Pancreas (tissue), 10 donors: ENCODE measurements at regions not wholly inside any gene's neighbourhood (a gene's known extent, or its start where the extent isn't known, plus 50 kb on each side); places are given as distances from the start of the nearest gene placed in this dataset.
A peak's percentile ranks its signal among the peaks of the same experiment; 100 is the strongest.

Experiments
- ATAC-seq, 4 donors: fragments of 200-7000 bp; cut with Tn5 transposase; one replicate each; pipeline versions ENCODE4 v1.8.0 to v1.9.1; 2020; ENCODE audit warnings: mild to moderate bottlenecking in 4 of 4, moderate library complexity in 4 of 4
- DNase-seq, 6 donors: peaks; one replicate each; pipeline ENCODE4 v3.0.0-alpha.2; 2020
- FAIRE-seq: peaks from 2 replicates; lab custom pipeline; 2012; peaks lifted over from hg19 to GRCh38; lab: Jason Lieb, UNC
- H3K27ac ChIP-seq, 4 donors: fragments of 200-600 bp; sonication (generic); 1 replicate in 3 of 4; 2 replicates in 1 of 4; pipeline versions ENCODE4 v1.5.0 to v1.8.0; 2020
- H3K27me3 ChIP-seq, 4 donors: fragments of 200-600 bp; one replicate each; pipeline ENCODE4 v1.8.0; 2021
- H3K36me3 ChIP-seq, 3 donors: fragments of 200-600 bp; sonication (generic) in 1 of 3; one replicate each; pipeline versions ENCODE4 v1.5.0 to v1.8.0; 2020 to 2021
- H3K4me1 ChIP-seq, 3 donors: fragments of 200-600 bp; one replicate each; pipeline ENCODE4 v1.8.0; 2021
- H3K4me3 ChIP-seq, 4 donors: fragments of 200-600 bp; sonication (generic) in 2 of 4; one replicate each; pipeline versions ENCODE4 v1.5.0 to v1.8.0; 2020 to 2021
- H3K9me3 ChIP-seq, 4 donors: fragments of 200-600 bp; one replicate each; pipeline ENCODE4 v1.8.0; 2021
- WGBS, 2 donors: extraction: QIAGEN DNeasy Blood & Tissue Kit; methylation state at CpG; one replicate each; pipeline ENCODE4 v1.1.7; 2013; 5-methylcytosine and 5-hydroxymethylcytosine counted together
- intact Hi-C, 3 donors: fragments of 100-400 bp; cut with DNase I; formaldehyde crosslinking; loops; one replicate each; pipeline versions ENCODE4 v1.11.1 to v1.14.2; 2022
- TF ChIP-seq, protein P1 (sequence below), 4 donors: fragments of 200-600 bp; sonication (generic) in 3 of 4; IDR thresholded peaks; one replicate each; pipeline versions ENCODE4 v1.5.0 to v1.8.0; 2021; ENCODE audit warnings: antibody characterized with exemption in 4 of 4
- donor health status: healthy with polysubstance abuse.
- donor health status: DM: no; HTN: no; CAD: no; lungs with moderate emphysema.
- donor health status: DM: no; HTN: no; CAD: no.
- donor health status: control.
- donor health status: control.
- donor health status: Bipolar disorder and iron deficiency.
- donor health status: DM: yes; HTN: yes; CAD: no.
- donor health status: DM: no; HTN: no; CAD: no.
- donor health status: DM: no; HTN: no; CAD: no.
- donor health status: DM: yes; HTN: yes; CAD: no.

- ATAC-seq (peak in 1 of 4 donors; percentile 30), FAIRE-seq (no peak), DNase-seq (no peak)
- TF ChIP-seq, protein P1, sequence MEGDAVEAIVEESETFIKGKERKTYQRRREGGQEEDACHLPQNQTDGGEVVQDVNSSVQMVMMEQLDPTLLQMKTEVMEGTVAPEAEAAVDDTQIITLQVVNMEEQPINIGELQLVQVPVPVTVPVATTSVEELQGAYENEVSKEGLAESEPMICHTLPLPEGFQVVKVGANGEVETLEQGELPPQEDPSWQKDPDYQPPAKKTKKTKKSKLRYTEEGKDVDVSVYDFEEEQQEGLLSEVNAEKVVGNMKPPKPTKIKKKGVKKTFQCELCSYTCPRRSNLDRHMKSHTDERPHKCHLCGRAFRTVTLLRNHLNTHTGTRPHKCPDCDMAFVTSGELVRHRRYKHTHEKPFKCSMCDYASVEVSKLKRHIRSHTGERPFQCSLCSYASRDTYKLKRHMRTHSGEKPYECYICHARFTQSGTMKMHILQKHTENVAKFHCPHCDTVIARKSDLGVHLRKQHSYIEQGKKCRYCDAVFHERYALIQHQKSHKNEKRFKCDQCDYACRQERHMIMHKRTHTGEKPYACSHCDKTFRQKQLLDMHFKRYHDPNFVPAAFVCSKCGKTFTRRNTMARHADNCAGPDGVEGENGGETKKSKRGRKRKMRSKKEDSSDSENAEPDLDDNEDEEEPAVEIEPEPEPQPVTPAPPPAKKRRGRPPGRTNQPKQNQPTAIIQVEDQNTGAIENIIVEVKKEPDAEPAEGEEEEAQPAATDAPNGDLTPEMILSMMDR (IDR thresholded peaks at IDR 0.05): no peak
- Histone ChIP-seq H3K36me3 (no peaks in the 10 kb centered on the region), H3K4me1 (no peaks in the 10 kb centered on the region), H3K4me3 (no peak overlapping the region), H3K9me3 (no peaks in the 10 kb centered on the region), H3K27me3 (no peaks in the 10 kb centered on the region), H3K27ac (no peak overlapping the region)
- WGBS, 2 donors: 57 to 60% methylated on average over 5 of the region's 5 CpGs
- intact Hi-C loops: no loop called here
Observed at GRCh38 chr5:57862471-57862911, 379.9 kb upstream of the ACTBL2 start.

- FAIRE-seq: no peak
- intact Hi-C loops: no loop called here
- no peaks in the 10 kb centered on the region for H3K4me1 ChIP-seq
- H3K27me3 ChIP-seq: no peaks in the 10 kb centered on the region
- H3K36me3 ChIP-seq: no peaks in the 10 kb centered on the region
- WGBS, 2 donors: 94 to 96% methylated on average over 3 of the region's 3 CpGs
- H3K9me3 ChIP-seq: no peaks in the 10 kb centered on the region
- DNase-seq: no peak
- no peak overlapping the region for H3K4me3 ChIP-seq
- no peak overlapping the region for H3K27ac ChIP-seq
- ATAC-seq: no peak
- TF ChIP-seq, protein P1 (IDR thresholded peaks at IDR 0.05): no peak
Observed at GRCh38 chr5:57859626-57860025, 377.0 kb upstream of the ACTBL2 start.

- Histone ChIP-seq H3K36me3 (no peaks in the 10 kb centered on the region), H3K4me3 (no peak overlapping the region), H3K9me3 (no peaks in the 10 kb centered on the region), H3K4me1 (no peaks in the 10 kb centered on the region), H3K27me3 (no peaks in the 10 kb centered on the region), H3K27ac (no peak overlapping the region)
- no peak for ATAC-seq
- no peak for FAIRE-seq
- TF ChIP-seq, protein P1 (IDR thresholded peaks at IDR 0.05): no peak
- intact Hi-C loops: no loop called here
- no peak for DNase-seq
Observed at GRCh38 chr5:57858905-57859304, 376.3 kb upstream of the ACTBL2 start.

DNA sequence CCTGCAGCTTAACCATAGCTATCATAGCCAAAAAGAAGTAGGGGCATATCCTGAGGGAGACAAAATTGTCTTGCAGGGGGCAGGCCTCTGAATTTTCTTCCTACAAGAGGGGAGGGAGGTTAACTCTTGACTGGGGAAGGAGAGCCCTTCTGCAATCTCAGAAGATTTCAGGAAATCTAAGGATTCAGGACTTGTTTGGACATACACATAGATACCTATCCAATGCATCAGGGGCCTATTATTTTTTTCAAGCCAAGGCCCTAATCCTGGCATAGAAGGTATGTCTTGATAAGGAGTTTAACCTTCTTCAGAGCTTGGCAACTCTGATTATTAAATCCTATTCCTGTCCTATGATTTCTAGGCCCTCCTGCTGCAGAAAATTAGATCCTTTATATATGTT lies 375.1 kb upstream of the ACTBL2 start:
- intact Hi-C loops: no loop called here
- no peak for FAIRE-seq
- DNase-seq: no peak
- Histone ChIP-seq H3K4me1 (no peaks in the 10 kb centered on the region), H3K27me3 (no peaks in the 10 kb centered on the region), H3K4me3 (no peak overlapping the region), H3K9me3 (no peaks in the 10 kb centered on the region), H3K27ac (no peak overlapping the region), H3K36me3 (no peaks in the 10 kb centered on the region)
- TF ChIP-seq, protein P1 (IDR thresholded peaks at IDR 0.05): no peak
- no peak for ATAC-seq

- Histone ChIP-seq H3K9me3 (no peaks in the 10 kb centered on the region), H3K27me3 (no peaks in the 10 kb centered on the region), H3K4me1 (no peaks in the 10 kb centered on the region), H3K4me3 (no peak overlapping the region), H3K36me3 (no peaks in the 10 kb centered on the region), H3K27ac (no peak overlapping the region)
- FAIRE-seq (no peak), DNase-seq (no peak), ATAC-seq (no peak)
- TF ChIP-seq, protein P1 (IDR thresholded peaks at IDR 0.05): no peak
- WGBS, 2 donors: 84 to 90% methylated on average over 2 of the region's 2 CpGs
- intact Hi-C loops: no loop called here
Observed at GRCh38 chr5:57855831-57856230, 373.2 kb upstream of the ACTBL2 start.
